ENCODE measurements at regions not wholly inside any gene's neighbourhood (a gene's known extent, or its start where the extent isn't known, plus 50 kb on each side); places are given as distances from the start of the nearest gene placed in this dataset.

- TF ChIP-seq CTCF (IDR thresholded peaks at IDR 0.05; ENCODE audit: low read depth, low read length, poor library complexity, severe bottlenecking): no peak
- no peak for TF ChIP-seq EZH2phosphoT487 (IDR thresholded peaks at IDR 0.05; ENCODE audit: borderline replicate concordance, low read length)
These were observed 103.2 kb upstream of the TARS1 start for GRCh38 chr5:33337637-33337992.

All from DOHH2 (cell line).